ENCODE measurements at regions not wholly inside any gene's neighbourhood (a gene's known extent, or its start where the extent isn't known, plus 50 kb on each side); places are given as distances from the start of the nearest gene placed in this dataset.

DNA sequence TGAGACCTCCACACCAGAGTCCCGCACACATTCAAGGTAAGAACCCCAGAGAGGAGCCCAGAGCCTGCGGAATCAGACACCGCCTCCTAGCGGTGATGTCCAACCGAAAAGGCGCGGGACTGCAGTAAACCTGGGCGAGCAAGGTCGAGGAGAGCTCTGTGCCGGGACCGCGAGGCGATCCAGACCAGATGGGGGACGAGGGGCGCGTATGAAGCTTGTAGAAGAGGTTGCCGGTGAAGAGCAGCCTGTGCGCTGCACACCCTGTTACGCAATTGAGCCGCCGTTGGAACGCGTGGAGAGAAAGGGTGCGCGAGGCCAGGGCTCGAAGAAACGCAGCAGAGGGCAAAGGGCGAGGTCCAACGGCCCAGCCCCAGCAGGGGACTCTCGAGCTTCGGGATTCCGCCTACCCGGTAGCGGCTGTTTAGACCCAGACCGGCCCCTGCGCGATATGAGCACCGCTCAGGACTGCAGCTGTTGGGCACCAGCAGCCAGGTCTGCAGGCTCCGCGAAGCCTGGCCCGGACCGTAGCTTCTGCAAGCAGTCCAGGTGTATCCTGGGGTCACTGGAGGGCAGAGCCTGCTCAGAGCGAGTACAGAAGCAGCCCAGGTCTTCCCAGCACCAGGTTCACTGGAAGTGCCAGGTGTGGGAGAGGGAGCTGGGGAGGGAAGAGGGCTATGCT is 65.9 kb upstream of the ZNF599 start:
- H3K27ac ChIP-seq (replicated peaks), result peak overlapping the region; percentile 80
- intact Hi-C loops (cut with micrococcal nuclease), result no loop called here
- H3K27me3 ChIP-seq (ENCODE audit: low read depth), result no peaks in the 10 kb centered on the region
- H3K36me3 ChIP-seq, result no peaks in the 10 kb centered on the region
- DNase-seq, result no peak
- peak overlapping the region; percentile 53 for H3K4me3 ChIP-seq
- H3K4me1 ChIP-seq, result peaks cover 36% of the 10 kb centered on the region
- TF ChIP-seq, protein P1, sequence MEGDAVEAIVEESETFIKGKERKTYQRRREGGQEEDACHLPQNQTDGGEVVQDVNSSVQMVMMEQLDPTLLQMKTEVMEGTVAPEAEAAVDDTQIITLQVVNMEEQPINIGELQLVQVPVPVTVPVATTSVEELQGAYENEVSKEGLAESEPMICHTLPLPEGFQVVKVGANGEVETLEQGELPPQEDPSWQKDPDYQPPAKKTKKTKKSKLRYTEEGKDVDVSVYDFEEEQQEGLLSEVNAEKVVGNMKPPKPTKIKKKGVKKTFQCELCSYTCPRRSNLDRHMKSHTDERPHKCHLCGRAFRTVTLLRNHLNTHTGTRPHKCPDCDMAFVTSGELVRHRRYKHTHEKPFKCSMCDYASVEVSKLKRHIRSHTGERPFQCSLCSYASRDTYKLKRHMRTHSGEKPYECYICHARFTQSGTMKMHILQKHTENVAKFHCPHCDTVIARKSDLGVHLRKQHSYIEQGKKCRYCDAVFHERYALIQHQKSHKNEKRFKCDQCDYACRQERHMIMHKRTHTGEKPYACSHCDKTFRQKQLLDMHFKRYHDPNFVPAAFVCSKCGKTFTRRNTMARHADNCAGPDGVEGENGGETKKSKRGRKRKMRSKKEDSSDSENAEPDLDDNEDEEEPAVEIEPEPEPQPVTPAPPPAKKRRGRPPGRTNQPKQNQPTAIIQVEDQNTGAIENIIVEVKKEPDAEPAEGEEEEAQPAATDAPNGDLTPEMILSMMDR (IDR thresholded peaks at IDR 0.05; ENCODE audit: borderline replicate concordance), result peak; percentile 49
- no peaks in the 10 kb centered on the region for H3K9me3 ChIP-seq (replicated peaks)

DNA sequence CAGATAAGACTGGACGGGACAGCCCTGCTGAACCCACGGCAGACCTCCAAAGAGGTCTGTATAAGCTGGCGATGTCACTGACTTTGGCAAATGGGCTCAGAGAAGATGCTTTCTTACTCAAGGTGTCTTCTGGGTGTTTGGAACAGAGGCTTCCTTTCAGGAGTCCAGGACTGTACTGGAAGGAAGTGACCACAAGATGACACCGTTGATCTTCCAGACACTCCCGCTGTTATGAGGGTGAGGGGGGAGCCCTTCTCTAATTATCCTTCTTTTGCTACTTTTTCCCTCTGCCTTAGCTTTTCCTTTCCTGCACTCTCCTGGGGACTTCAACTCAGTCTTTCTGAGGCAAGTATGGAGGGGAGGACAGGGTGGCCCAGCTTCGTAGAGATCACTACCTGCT is 65.2 kb upstream of the ZNF599 start:
- intact Hi-C loops (cut with micrococcal nuclease), result no loop called here
- Histone ChIP-seq H3K27ac (replicated peaks) (peak overlapping the region; percentile 80), H3K4me3 (peak overlapping the region; percentile 53), H3K9me3 (replicated peaks) (no peaks in the 10 kb centered on the region), H3K4me1 (peaks cover 36% of the 10 kb centered on the region), H3K27me3 (ENCODE audit: low read depth) (no peaks in the 10 kb centered on the region), H3K36me3 (no peaks in the 10 kb centered on the region)
- no peak for DNase-seq
- TF ChIP-seq, protein P1 (IDR thresholded peaks at IDR 0.05; ENCODE audit: borderline replicate concordance), result no peak

DNA sequence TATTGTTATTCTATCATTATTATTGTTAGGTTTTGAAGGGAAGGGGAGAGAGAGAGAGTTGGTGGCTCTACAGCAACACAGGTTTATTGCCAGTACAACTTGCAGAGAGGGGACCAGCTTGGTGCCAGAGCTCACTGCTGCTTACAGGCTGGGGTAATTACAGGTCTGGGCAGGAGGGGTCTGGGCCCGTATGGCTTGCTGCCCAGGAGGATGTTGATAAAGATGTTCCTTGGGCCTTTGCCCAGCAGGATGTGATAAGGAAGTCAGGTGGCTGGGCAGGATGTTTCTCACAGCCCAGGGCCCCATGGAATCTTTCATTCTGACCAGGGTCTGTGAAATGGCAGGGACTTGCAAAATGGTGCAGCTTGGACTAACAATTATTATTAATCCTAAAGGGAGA is 64.2 kb upstream of the ZNF599 start:
- intact Hi-C loops (cut with micrococcal nuclease), result no loop called here
- Histone ChIP-seq H3K36me3 (no peaks in the 10 kb centered on the region), H3K27me3 (ENCODE audit: low read depth) (no peaks in the 10 kb centered on the region), H3K4me1 (peaks cover 36% of the 10 kb centered on the region), H3K9me3 (replicated peaks) (no peaks in the 10 kb centered on the region), H3K27ac (replicated peaks) (peak overlapping the region; percentile 80), H3K4me3 (no peak overlapping the region)
- TF ChIP-seq, protein P1 (IDR thresholded peaks at IDR 0.05; ENCODE audit: borderline replicate concordance), result no peak
- peak; percentile 74 for DNase-seq

DNA sequence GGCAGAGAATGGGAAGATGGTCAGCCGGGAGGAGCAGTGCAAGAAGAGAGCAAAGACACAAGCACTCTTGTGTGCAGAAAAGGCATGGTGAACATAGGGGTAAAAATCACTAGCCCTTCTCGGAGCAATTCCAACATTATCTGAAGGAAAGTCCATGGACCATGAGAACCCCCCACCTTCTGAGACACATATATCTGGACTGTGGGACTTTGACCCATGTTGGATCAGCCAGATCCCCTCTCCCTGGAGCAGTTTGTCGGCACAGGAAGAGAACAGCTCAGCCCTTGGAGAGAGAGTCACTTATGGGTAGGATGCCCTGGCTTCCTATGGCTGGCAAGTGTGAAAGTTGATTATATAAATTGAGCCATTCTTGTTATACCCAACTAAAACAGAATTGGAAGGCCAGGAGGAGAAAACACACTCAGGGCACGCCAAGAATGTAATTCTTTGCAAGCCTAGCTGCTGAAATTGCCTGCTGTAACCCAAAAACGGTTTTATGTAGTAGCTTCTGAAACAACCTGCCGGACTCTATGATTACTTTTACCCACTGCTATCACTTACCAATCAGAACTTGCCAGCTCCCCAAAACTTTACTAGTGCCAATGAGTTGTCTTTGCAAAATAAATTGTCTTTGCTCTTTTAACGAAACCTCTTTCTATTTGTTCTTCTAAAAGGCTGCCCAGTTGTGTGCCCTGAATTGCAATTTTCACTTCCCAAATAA is 62.8 kb upstream of the ZNF599 start:
- Histone ChIP-seq H3K4me1 (peaks cover 36% of the 10 kb centered on the region), H3K27me3 (ENCODE audit: low read depth) (no peaks in the 10 kb centered on the region), H3K27ac (replicated peaks) (no peak overlapping the region), H3K9me3 (replicated peaks) (no peaks in the 10 kb centered on the region), H3K36me3 (no peaks in the 10 kb centered on the region), H3K4me3 (no peak overlapping the region)
- no peak for DNase-seq
- TF ChIP-seq, protein P1 (IDR thresholded peaks at IDR 0.05; ENCODE audit: borderline replicate concordance), result no peak
- intact Hi-C loops (cut with micrococcal nuclease), result no loop called here

DNA sequence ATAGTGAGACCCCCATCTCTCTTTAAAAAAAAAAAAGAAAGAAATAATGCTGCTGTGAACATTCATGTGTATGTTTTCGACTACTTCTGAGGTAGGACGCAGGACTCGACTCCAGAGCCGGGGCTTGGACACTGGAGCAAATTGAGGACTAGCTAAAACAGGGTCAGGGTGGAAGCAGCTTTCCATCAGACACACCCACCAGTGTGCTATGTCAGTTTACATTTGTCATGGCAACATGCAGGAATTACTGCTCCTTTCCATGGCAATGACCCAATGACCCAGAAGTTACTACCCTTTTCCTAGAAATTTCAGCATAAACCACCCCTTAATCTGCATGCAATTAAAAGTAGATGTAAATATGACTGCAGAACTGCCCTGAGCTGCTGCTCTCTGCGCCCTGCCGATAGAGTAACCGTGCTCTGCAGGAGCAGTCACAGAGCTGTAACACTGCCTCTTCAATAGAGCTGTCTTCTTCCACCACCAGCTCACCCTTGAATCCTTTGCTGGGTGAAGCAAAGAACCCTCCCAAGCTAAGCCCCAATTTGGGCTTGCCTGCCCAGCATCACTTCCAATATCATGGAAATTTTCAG is 61.6 kb upstream of the ZNF599 start:
- Histone ChIP-seq H3K9me3 (replicated peaks) (no peaks in the 10 kb centered on the region), H3K4me3 (no peak overlapping the region), H3K36me3 (no peaks in the 10 kb centered on the region), H3K27ac (replicated peaks) (no peak overlapping the region), H3K27me3 (ENCODE audit: low read depth) (no peaks in the 10 kb centered on the region), H3K4me1 (peaks cover 36% of the 10 kb centered on the region)
- TF ChIP-seq, protein P1 (IDR thresholded peaks at IDR 0.05; ENCODE audit: borderline replicate concordance), result no peak
- no peak for DNase-seq
- intact Hi-C loops (cut with micrococcal nuclease), result no loop called here
